NB4 (cell line): ENCODE measurements at regions not wholly inside any gene's neighbourhood (a gene's known extent, or its start where the extent isn't known, plus 50 kb on each side); places are given as distances from the start of the nearest gene placed in this dataset.

Experiments used
- CTCF ChIP-seq: IDR thresholded peaks from one replicate; pipeline ENCODE4 v1.5.1; 2012; ENCODE audit warnings: low read depth, low read length
- MAX ChIP-seq: IDR thresholded peaks from 2 replicates; pipeline ENCODE4 v1.6.1; 2011; ENCODE audit warnings: low read depth, low read length
- MYC ChIP-seq: IDR thresholded peaks from 2 replicates; pipeline ENCODE4 v1.6.1; 2011; ENCODE audit warnings: low read depth, low read length
- POLR2A ChIP-seq: IDR thresholded peaks from 2 replicates; pipeline ENCODE4 v1.6.1; 2011; ENCODE audit warnings: mild to moderate bottlenecking; ENCODE audit not compliant: insufficient read length; ENCODE audit errors: extremely low read depth

DNA sequence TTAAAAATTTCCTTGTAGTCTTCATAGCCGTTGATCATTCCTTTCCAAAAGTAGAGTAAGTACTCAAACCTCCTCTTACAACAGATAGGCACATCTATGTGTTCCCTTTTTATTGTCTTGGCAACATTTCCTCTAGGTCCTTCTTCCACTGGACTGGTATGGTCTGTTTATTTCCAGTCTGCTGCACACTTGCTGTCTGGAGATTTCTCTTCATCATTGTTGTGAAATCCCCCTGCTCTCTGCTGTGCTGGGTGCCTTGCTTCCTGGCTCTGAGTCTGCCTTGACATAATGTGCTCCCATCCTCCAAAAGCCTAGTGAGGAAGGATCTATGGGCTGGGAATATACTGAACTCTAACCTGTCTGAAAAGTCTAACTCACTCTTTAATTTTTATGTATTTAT, 545.3 kb upstream of the VSTM2A start:
- TF ChIP-seq POLR2A (no peak), CTCF (no peak), MAX (no peak), MYC (no peak)
